PC-3 (cell line): ENCODE measurements at regions not wholly inside any gene's neighbourhood (a gene's known extent, or its start where the extent isn't known, plus 50 kb on each side); places are given as distances from the start of the nearest gene placed in this dataset.

Experiments
- ATAC-seq: fragments of 200-7000 bp; cut with Tn5 transposase; 2 replicates; pipeline ENCODE4 v1.9.1; 2020; ENCODE audit warnings: mild to moderate bottlenecking, moderate library complexity
- BruUV-seq: library from RNA; stranded (reverse); fragments of 400-500 nt; replicated peaks from 2 replicates; lab custom pipeline; 2021; lab: Mats Ljungman, UMichigan
- CTCF ChIA-PET: fragments of 300-600 bp; sonication (Branson Sonifier 250); formaldehyde crosslinking; loops from one replicate; lab custom pipeline; 2022; ENCODE audit warnings: antibody characterized with exemption; lab: Charles Lee
- POLR2A ChIA-PET: fragments of 300-600 bp; sonication (Branson Sonifier 250); formaldehyde crosslinking; loops from one replicate; lab custom pipeline; 2022; ENCODE audit warnings: antibody characterized with exemption; ENCODE audit not compliant: unreplicated experiment; lab: Charles Lee
- DNase-seq: peaks from one replicate; pipeline ENCODE4 v3.0.0-alpha.2; 2015
- H2AFZ ChIP-seq: fragments of 300-600 bp; sonication (generic); 2 replicates; pipeline ENCODE4 v1.6.0; 2016; ENCODE audit warnings: antibody characterized with exemption, low read length
- H3F3A ChIP-seq: fragments of 300-600 bp; sonication (generic); one replicate; pipeline ENCODE4 v1.6.0; 2017; ENCODE audit warnings: antibody characterized with exemption, low read length, control low read depth, mild to moderate bottlenecking; ENCODE audit not compliant: unreplicated experiment
- H3K27ac ChIP-seq: fragments of 300-600 bp; sonication (generic); 2 replicates; pipeline ENCODE4 v1.5.1; 2016; ENCODE audit warnings: mild to moderate bottlenecking, low read length
- H3K27me3 ChIP-seq: fragments of 300-600 bp; sonication (generic); 2 replicates; pipeline ENCODE4 v1.6.1; 2016; ENCODE audit warnings: low read length, mixed read lengths
- H3K36me3 ChIP-seq: fragments of 300-600 bp; sonication (generic); 2 replicates; pipeline ENCODE4 v1.6.1; 2016; ENCODE audit warnings: low read depth, mixed run types, low read length, mixed read lengths
- H3K4me1 ChIP-seq: fragments of 300-600 bp; sonication (generic); 2 replicates; pipeline ENCODE4 v1.5.1; 2016; ENCODE audit warnings: low read length; ENCODE audit not compliant: insufficient read depth
- H3K4me2 ChIP-seq: fragments of 300-600 bp; sonication (generic); 2 replicates; pipeline ENCODE4 v1.6.0; 2016; ENCODE audit warnings: low read length
- H3K4me3 ChIP-seq: fragments of 300-600 bp; sonication (generic); 2 replicates; pipeline ENCODE4 v1.5.1; 2016; ENCODE audit warnings: mild to moderate bottlenecking, low read length, mixed read lengths
- H3K79me2 ChIP-seq: fragments of 300-600 bp; sonication (generic); 2 replicates; pipeline ENCODE4 v1.6.1; 2017; ENCODE audit warnings: low read length, mixed read lengths
- H3K9ac ChIP-seq: fragments of 300-600 bp; sonication (generic); 2 replicates; pipeline ENCODE4 v1.6.0; 2016; ENCODE audit warnings: mild to moderate bottlenecking, low read length
- H3K9me2 ChIP-seq: fragments of 300-600 bp; sonication (generic); replicated peaks from 2 replicates; pipeline ENCODE4 v1.6.1; 2016; ENCODE audit warnings: mixed run types, low read length, mixed read lengths
- H3K9me3 ChIP-seq: fragments of 300-600 bp; sonication (generic); 2 replicates; pipeline ENCODE4 v1.6.1; 2016; ENCODE audit warnings: low read length, mixed read lengths
- H4K20me1 ChIP-seq: fragments of 300-600 bp; sonication (generic); 2 replicates; pipeline ENCODE4 v1.6.1; 2016; ENCODE audit warnings: low read length, mixed read lengths
- EZH2 ChIP-seq: fragments of 300-600 bp; sonication (generic); IDR thresholded peaks from one replicate; pipeline ENCODE4 v1.6.1; 2017; ENCODE audit warnings: antibody characterized with exemption, mild to moderate bottlenecking, low read length; ENCODE audit not compliant: unreplicated experiment
- EZH2phosphoT487 ChIP-seq: fragments of 300-600 bp; sonication (generic); IDR thresholded peaks from 2 replicates; pipeline ENCODE4 v1.6.1; 2018; ENCODE audit warnings: mild to moderate bottlenecking, antibody characterized with exemption, low read length, borderline replicate concordance
- intact Hi-C: fragments of 100-400 bp; cut with micrococcal nuclease; formaldehyde crosslinking; loops from 2 replicates; pipeline ENCODE4 v1.9.0; 2023
- TF ChIP-seq, protein P1 (sequence below): fragments of 300-600 bp; sonication (generic); conservative IDR thresholded peaks from 2 replicates; pipeline ENCODE4 v1.5.1; 2017; ENCODE audit warnings: antibody characterized with exemption, low read depth, mild to moderate bottlenecking, low read length

DNA sequence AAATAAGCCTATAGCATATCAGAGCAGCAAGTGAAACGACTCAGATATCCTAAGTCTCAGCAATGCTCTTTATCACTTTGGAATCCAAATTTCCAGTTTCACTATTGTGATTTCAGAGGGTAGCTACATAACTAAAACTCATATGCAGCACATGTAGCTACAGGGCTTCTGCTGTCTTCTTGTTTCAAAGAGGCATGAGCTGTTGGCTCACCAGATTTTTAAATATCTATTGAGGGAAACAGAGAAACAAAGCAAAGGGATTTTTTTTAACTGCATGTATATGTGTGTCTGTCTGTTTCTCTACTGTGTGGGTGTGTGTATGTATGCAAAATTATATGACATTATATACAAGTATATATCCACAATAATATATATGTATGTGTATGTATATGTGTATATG is 258.4 kb downstream of the HDGFL1 start:
- no peaks in the 10 kb centered on the region for H3K27me3 ChIP-seq
- peak overlapping the region; percentile 33 for H3K9ac ChIP-seq
- no peaks in the 10 kb centered on the region for H4K20me1 ChIP-seq
- intact Hi-C loops: loop anchor here (1.0 to 10.0 kb wide), 13 partner anchors 60 to 1235 kb away; partner anchors contain the start of gene SOX4
- peak overlapping the region; percentile 77 for H3K27ac ChIP-seq
- ChIA-PET CTCF (interaction anchor here (0.6 kb wide), 1 partner anchor 1042 kb away, joined by 3 read pairs; no protein-coding TSS in a partner anchor), POLR2A (interaction anchor here (0.5 kb wide), 1 partner anchor 11 kb away, joined by 3 read pairs; no protein-coding TSS in a partner anchor)
- TF ChIP-seq EZH2phosphoT487 (no peak), EZH2 (no peak)
- TF ChIP-seq, protein P1, sequence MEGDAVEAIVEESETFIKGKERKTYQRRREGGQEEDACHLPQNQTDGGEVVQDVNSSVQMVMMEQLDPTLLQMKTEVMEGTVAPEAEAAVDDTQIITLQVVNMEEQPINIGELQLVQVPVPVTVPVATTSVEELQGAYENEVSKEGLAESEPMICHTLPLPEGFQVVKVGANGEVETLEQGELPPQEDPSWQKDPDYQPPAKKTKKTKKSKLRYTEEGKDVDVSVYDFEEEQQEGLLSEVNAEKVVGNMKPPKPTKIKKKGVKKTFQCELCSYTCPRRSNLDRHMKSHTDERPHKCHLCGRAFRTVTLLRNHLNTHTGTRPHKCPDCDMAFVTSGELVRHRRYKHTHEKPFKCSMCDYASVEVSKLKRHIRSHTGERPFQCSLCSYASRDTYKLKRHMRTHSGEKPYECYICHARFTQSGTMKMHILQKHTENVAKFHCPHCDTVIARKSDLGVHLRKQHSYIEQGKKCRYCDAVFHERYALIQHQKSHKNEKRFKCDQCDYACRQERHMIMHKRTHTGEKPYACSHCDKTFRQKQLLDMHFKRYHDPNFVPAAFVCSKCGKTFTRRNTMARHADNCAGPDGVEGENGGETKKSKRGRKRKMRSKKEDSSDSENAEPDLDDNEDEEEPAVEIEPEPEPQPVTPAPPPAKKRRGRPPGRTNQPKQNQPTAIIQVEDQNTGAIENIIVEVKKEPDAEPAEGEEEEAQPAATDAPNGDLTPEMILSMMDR: no peak
- peaks cover 7% of the 10 kb centered on the region for H3F3A ChIP-seq
- H3K9me2 ChIP-seq: no peaks in the 10 kb centered on the region
- H3K9me3 ChIP-seq: no peaks in the 10 kb centered on the region
- DNase-seq: no peak
- no peak overlapping the region for H2AFZ ChIP-seq
- peaks cover 38% of the 10 kb centered on the region for H3K4me1 ChIP-seq
- no peak overlapping the region for H3K4me3 ChIP-seq
- ATAC-seq: peak; percentile 18
- no peaks in the 10 kb centered on the region for H3K79me2 ChIP-seq
- H3K4me2 ChIP-seq: peak overlapping the region; percentile 80
- no peaks in the 10 kb centered on the region for H3K36me3 ChIP-seq
- BruUV-seq: no TSS peak

GRCh38 chr6:22828179-22829062 is 259.1 kb downstream of the HDGFL1 start:
- CTCF ChIA-PET: no interaction called here
- H3K9me3 ChIP-seq: no peaks in the 10 kb centered on the region
- no peaks in the 10 kb centered on the region for H3K9me2 ChIP-seq
- DNase-seq (peak; percentile 97), ATAC-seq (peak; percentile 55)
- peak overlapping the region; percentile 61 for H2AFZ ChIP-seq
- H3K27ac ChIP-seq: peak overlapping the region; percentile 77
- no TSS peak for BruUV-seq
- no peaks in the 10 kb centered on the region for H3K36me3 ChIP-seq
- H3K79me2 ChIP-seq: no peaks in the 10 kb centered on the region
- H3F3A ChIP-seq: peaks cover 7% of the 10 kb centered on the region
- TF ChIP-seq, protein P1: peak; percentile 94
- no peak for TF ChIP-seq EZH2phosphoT487
- H3K4me2 ChIP-seq: peak overlapping the region; percentile 80
- peaks cover 42% of the 10 kb centered on the region for H3K4me1 ChIP-seq
- H3K27me3 ChIP-seq: no peaks in the 10 kb centered on the region
- intact Hi-C loops: loop anchor here (1.0 to 10.0 kb wide), 13 partner anchors 59 to 1236 kb away; partner anchors contain the start of gene SOX4
- POLR2A ChIA-PET: interaction anchor here (0.5 kb wide), 1 partner anchor 12 kb away, joined by 3 read pairs; no protein-coding TSS in a partner anchor
- H4K20me1 ChIP-seq: no peaks in the 10 kb centered on the region
- H3K4me3 ChIP-seq: peak overlapping the region; percentile 42
- peak overlapping the region; percentile 33 for H3K9ac ChIP-seq
